SK-N-SH treated with all-trans-retinoic acid at 6 μM for 48 hours (cell line): ENCODE measurements at regions not wholly inside any gene's neighbourhood (a gene's known extent, or its start where the extent isn't known, plus 50 kb on each side); places are given as distances from the start of the nearest gene placed in this dataset.

Experiments
- ARNTL ChIP-seq: fragments of 450-650 bp; formaldehyde crosslinking; IDR thresholded peaks from 2 replicates; pipeline ENCODE4 v1.5.0; 2020; ENCODE audit warnings: low read depth, mild to moderate bottlenecking, moderate library complexity, borderline replicate concordance
- CREB5 ChIP-seq: fragments of 250-450 bp; sonication (Bioruptor Pico); IDR thresholded peaks from 2 replicates; pipeline ENCODE4 v1.5.1; 2020; ENCODE audit warnings: low read depth, mild to moderate bottlenecking, moderate library complexity
- CSRNP3 ChIP-seq: fragments of 250-450 bp; sonication (Bioruptor Pico); IDR thresholded peaks from 2 replicates; pipeline ENCODE4 v1.5.1; 2021; ENCODE audit warnings: mild to moderate bottlenecking, moderate library complexity
- POU6F1 ChIP-seq: fragments of 250-450 bp; sonication (Bioruptor Pico); IDR thresholded peaks from 2 replicates; pipeline ENCODE4 v1.8.0; 2021; ENCODE audit warnings: low read depth, mild to moderate bottlenecking, moderate library complexity, borderline replicate concordance
- TCF4 ChIP-seq: fragments of 250-450 bp; sonication (Bioruptor Pico); IDR thresholded peaks from 2 replicates; pipeline ENCODE4 v1.8.0; 2021; ENCODE audit warnings: mild to moderate bottlenecking, moderate library complexity, borderline replicate concordance
- ZFP30 ChIP-seq: fragments of 450-650 bp; formaldehyde crosslinking; IDR thresholded peaks from 2 replicates; pipeline ENCODE4 v1.5.0; 2022; ENCODE audit warnings: mild to moderate bottlenecking, moderate library complexity
- ZNF8 ChIP-seq: fragments of 450-650 bp; formaldehyde crosslinking; IDR thresholded peaks from 2 replicates; pipeline ENCODE4 v1.5.0; 2020; ENCODE audit warnings: mild to moderate bottlenecking, moderate library complexity
- TF ChIP-seq, protein P1 (sequence below): fragments of 250-450 bp; sonication (Bioruptor Pico); IDR thresholded peaks from 2 replicates; pipeline ENCODE4 v1.8.0; 2020; ENCODE audit warnings: mild to moderate bottlenecking, moderate library complexity, borderline replicate concordance

DNA sequence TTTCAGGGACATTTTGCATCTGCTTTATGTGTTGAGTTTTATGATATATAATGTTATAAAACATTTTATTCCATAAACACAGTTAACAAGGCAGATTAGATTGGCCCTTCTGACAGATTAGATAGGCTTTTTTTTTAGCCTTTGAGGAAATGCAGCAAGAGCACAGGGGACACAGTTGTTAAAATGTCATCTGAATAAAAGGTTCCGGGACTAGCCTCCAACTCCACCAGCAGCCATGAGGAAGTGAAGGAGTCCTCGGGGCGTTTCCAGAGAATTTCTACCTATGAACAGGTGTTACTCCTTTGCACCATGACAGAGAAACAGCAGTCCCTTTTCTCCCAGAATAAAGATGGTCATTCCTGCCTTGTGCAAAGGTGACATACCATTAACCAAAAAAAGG is 167.8 kb upstream of the KBTBD8 start:
- TF ChIP-seq, protein P1, sequence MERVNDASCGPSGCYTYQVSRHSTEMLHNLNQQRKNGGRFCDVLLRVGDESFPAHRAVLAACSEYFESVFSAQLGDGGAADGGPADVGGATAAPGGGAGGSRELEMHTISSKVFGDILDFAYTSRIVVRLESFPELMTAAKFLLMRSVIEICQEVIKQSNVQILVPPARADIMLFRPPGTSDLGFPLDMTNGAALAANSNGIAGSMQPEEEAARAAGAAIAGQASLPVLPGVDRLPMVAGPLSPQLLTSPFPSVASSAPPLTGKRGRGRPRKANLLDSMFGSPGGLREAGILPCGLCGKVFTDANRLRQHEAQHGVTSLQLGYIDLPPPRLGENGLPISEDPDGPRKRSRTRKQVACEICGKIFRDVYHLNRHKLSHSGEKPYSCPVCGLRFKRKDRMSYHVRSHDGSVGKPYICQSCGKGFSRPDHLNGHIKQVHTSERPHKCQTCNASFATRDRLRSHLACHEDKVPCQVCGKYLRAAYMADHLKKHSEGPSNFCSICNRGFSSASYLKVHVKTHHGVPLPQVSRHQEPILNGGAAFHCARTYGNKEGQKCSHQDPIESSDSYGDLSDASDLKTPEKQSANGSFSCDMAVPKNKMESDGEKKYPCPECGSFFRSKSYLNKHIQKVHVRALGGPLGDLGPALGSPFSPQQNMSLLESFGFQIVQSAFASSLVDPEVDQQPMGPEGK (CRISPR knock-in tag), result no peak
- TF ChIP-seq TCF4 (no peak), POU6F1 (CRISPR knock-in tag) (no peak), CSRNP3 (CRISPR knock-in tag) (no peak), ZNF8 (CRISPR knock-in tag) (no peak), ZFP30 (CRISPR knock-in tag) (no peak), CREB5 (no peak), ARNTL (CRISPR knock-in tag) (no peak)
